ENCODE measurements at regions not wholly inside any gene's neighbourhood (a gene's known extent, or its start where the extent isn't known, plus 50 kb on each side); places are given as distances from the start of the nearest gene placed in this dataset.
"Not testable (repeated sequence)": the region's sequence is repeated elsewhere in the genome, so short reads cannot be mapped to it uniquely, and the experiment has no call there.

GRCh38 chr6:6724539-6725467 is 136.3 kb downstream of the LY86 start:
- peak in 1 of 2 donors; percentile 10 for DNase-seq (ENCODE audit: extremely low read depth in 1 of 2, low read depth in 1 of 2)

GRCh38 chr6:6725468-6726209 is 137.1 kb downstream of the LY86 start:
- no peak for DNase-seq (ENCODE audit: extremely low read depth in 1 of 2, low read depth in 1 of 2)

GRCh38 chr6:6728169-6728941 is 139.8 kb downstream of the LY86 start:
- DNase-seq (ENCODE audit: extremely low read depth in 1 of 2, low read depth in 1 of 2), result no peak

- no peak for DNase-seq (ENCODE audit: extremely low read depth in 1 of 2, low read depth in 1 of 2)
Measured at GRCh38 chr6:6729971-6730370, 141.5 kb downstream of the LY86 start.

DNA sequence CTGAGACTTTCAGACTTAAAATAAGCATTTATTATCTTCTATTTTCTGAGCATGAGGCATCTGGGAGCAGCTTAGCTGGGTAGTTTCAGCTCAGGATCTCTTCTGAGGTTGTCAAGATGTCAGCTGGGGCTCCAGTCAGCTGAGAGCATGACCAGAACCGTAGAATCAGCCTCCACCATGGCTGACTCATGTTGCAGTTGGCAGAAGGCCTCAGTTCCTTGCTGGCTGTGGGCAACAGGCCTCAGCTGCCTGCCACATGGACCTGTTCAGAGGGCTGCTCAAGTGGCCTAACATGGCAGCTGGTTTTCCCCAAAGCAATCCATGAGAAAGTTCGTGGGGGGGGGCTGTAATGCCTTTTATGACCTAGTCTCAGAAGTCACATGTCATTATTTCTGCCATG is 142.3 kb downstream of the LY86 start:
- DNase-seq (ENCODE audit: extremely low read depth in 1 of 2, low read depth in 1 of 2), result no peak

DNA sequence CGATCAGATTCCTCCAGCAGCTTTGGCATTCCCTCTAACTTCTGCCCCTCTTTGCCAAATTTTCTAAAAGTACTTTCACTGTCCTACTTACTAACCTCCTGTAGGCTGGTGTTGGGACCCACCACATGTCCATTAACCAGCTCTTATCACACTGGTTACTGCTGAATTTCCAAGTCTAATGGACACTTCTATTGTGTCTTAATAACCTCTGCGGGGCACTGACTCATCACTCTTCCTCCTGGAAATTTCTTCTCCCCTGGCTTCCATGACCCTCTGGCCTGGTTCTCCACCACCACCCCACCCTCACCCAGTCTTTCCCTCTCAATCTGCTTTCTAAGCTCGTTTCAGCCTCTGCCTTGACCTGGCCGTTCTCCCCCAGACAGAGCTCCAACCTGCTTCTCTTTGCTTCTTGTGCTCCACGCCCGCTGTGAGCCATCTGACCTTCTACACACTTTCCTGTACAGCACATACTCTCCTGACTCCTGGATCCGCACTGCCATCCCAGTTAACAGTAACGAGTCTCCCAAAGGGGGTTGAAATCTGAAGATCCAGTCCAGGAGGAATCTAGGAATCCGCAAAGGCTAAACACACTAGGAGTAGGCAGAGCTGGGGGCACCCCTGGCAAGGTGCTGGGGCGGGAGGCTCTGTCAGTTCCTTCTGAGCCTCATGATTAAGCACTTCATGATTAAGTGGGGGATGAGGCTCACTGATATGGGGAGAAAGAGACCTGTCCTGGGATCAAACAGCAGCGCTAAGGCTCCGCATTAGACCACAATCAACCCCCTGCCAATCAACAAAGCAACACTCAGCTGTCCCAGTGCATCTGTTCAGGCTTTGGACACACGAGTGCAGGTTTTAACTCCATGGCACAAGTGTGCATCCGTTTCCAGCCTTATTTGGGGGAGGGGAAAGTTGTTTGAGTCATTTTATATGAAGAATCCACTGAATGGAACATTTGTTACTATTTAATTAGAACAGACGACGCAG is 146.3 kb downstream of the LY86 start:
- no peak for DNase-seq (ENCODE audit: extremely low read depth in 1 of 2, low read depth in 1 of 2)

DNA sequence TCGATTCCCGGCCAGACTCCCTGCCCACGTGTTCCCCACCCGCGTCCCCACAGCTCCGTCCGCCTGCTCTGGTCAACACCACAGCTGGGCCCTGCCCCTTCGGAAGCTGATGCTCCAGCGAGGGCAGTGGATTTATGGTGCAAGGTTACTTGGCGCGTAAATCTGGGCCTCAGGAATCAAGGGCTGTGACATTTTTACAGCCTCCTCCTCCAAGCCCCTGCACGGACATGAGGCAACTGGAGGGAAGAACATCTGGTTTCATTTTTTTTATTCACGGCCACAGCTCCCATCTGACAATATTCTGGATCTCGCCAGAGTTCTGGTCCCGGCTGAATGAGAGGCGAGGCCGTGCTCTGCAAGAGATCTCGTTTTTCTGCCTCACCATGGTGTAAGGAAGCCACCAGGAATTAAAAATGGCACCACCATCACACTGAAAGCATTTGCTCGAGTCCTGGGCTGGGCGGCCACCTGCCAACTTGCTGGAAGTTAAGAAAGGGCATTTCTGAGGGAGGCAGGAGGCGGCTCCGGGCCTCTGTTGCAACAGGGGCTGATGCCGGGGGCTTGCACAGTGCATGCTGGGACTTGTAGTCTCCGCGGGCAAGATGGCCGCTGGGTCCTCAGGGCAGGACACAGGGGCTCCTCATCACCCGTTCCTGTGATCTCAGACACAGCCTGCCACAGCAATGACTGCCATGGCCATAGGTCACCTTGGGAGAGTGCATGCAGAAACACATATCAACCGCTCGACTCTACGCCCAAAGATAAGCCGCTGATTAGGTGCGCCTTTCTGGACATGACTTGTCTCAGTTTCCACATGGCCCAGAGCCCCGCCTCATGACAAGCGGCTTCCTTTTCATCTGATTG is 148.5 kb downstream of the LY86 start:
- no peak for DNase-seq (ENCODE audit: extremely low read depth in 1 of 2, low read depth in 1 of 2)

GRCh38 chr6:6737671-6738070 is 149.2 kb downstream of the LY86 start:
- DNase-seq (ENCODE audit: extremely low read depth in 1 of 2, low read depth in 1 of 2), result no peak

DNA sequence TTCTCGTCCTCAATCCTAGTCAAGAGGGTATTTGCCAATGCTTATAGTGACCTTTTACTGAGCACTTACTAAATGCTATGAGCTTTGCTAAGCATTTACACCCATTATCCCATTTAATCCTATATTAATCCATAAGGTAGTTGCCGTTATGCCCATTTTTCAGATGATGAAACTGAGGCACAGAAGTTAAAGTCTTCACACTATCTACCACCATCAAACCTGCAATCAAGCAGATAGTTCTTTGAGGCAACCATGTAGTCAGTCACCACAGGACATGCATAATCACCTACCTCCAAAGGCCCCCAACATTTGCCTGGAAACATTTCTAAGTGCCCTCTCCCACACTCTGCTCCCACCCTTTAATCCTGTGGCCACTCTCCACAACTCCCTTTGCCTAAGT is 149.6 kb downstream of the LY86 start:
- no peak for DNase-seq (ENCODE audit: extremely low read depth in 1 of 2, low read depth in 1 of 2)

DNA sequence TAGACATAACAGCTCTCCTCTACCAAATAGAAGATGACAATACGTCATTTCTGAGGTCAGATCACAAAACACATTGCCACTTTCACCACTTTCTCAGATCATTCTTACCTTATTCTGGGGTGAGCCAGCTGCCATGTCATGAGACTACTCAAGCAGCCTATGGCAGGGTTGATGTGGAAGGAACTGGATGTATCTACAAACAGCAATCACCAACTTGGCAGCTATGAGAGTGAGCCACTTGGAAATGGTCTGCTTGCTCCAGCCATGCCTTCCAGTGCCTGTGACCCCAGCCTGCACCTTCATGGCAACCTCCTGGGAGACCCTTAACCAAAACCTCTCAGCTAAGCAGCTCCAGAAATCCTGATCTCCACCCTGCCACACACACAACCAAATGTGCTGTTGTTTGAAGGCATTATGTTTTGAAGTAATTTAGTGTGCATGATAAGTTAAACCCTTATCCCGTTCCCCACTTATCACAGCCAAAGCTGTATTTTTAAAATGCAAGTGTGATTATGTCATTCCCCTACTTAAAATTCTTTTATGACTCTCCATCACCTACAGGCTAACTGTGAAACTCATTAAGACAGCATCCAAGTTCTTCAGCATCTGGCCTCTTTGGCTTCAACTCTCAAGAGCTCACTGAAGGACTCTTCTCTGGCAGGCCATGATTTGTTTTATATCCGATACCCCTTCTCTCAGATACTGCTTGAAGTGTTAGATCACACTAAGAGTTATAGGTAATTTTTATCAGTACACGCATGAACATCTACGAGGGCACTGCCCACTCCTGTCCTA is 150.6 kb downstream of the LY86 start:
- DNase-seq (ENCODE audit: extremely low read depth in 1 of 2, low read depth in 1 of 2), result no peak

DNA sequence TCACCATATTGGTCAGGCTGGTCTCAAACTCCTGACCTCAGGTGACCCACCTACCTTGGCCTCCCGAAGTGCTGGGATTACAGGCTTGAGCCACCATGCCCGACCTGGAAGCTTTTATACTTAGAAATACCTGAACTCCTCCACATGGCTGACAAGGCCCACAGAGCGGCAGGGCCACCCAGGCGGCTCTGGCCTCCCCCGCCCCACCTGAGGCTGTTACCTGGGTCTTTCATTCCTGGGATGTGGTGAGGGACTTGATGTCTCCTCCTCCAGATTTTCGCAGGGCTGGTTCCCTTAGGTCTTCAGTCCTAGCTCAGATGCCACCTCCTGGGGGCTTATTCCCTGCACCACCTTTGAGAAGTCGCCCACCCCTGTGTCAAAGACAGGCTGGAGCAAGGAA is 152.1 kb downstream of the LY86 start:
- DNase-seq (ENCODE audit: extremely low read depth in 1 of 2, low read depth in 1 of 2), result no peak

- no peak for DNase-seq (ENCODE audit: extremely low read depth in 1 of 2, low read depth in 1 of 2)
Measured at GRCh38 chr6:6741264-6741663, 152.7 kb downstream of the LY86 start.

GRCh38 chr6:6742535-6742934 is 154.0 kb downstream of the LY86 start:
- DNase-seq (ENCODE audit: extremely low read depth in 1 of 2, low read depth in 1 of 2), result no peak

GRCh38 chr6:6744551-6744950 is 156.0 kb downstream of the LY86 start:
- no peak for DNase-seq (ENCODE audit: extremely low read depth in 1 of 2, low read depth in 1 of 2)

- not testable (repeated sequence) for DNase-seq (ENCODE audit: extremely low read depth in 1 of 2, low read depth in 1 of 2)
Measured at GRCh38 chr6:6745637-6746332, 157.3 kb downstream of the LY86 start.

- DNase-seq (ENCODE audit: extremely low read depth in 1 of 2, low read depth in 1 of 2), result no peak
Measured at GRCh38 chr6:6746333-6746969, 157.9 kb downstream of the LY86 start.

- DNase-seq (ENCODE audit: extremely low read depth in 1 of 2, low read depth in 1 of 2), result no peak
Measured at GRCh38 chr6:6746970-6747338, 158.4 kb downstream of the LY86 start.

Measured in stimulated activated CD8-positive, alpha-beta memory T cell treated with anti-CD3 and anti-CD28 coated beads, Interleukin-7, amount 100 ng/mL, for 48 hours (primary cell).